ENCODE measurements at regions not wholly inside any gene's neighbourhood (a gene's known extent, or its start where the extent isn't known, plus 50 kb on each side); places are given as distances from the start of the nearest gene placed in this dataset.

- no peak for TF ChIP-seq CTCF (IDR thresholded peaks at IDR 0.05; ENCODE audit: borderline replicate concordance, extremely low read depth, low read length, poor library complexity, severe bottlenecking)
- TF ChIP-seq EZH2 (IDR thresholded peaks at IDR 0.05; ENCODE audit: borderline replicate concordance, low read depth, low read length, severe bottlenecking): no peak
Observed at GRCh38 chr2:166651080-166651675, 157.1 kb upstream of the SCN7A start.
